ENCODE measurements at regions not wholly inside any gene's neighbourhood (a gene's known extent, or its start where the extent isn't known, plus 50 kb on each side); places are given as distances from the start of the nearest gene placed in this dataset.
A peak's percentile ranks its signal among the peaks of the same experiment; 100 is the strongest.

GRCh38 chr6:155894758-155895157, 439.1 kb upstream of the NOX3 start:
- Histone ChIP-seq H3K27me3 (ENCODE audit: insufficient read depth) (no peaks in the 10 kb centered on the region), H3K4me1 (ENCODE audit: insufficient read depth) (peaks cover 17% of the 10 kb centered on the region; the same call in 1 of the 2 replicates), H3K4me2 (no peak overlapping the region), H3K4me3 (no peak overlapping the region), H4K20me1 (replicated peaks; ENCODE audit: insufficient read depth) (no peaks in the 10 kb centered on the region), H3F3A (replicated peaks; ENCODE audit: low read depth) (no peaks in the 10 kb centered on the region), H3K36me3 (ENCODE audit: insufficient read depth) (no peaks in the 10 kb centered on the region), H2AFZ (no peak overlapping the region), H3K27ac (ENCODE audit: low read depth) (peak overlapping the region; percentile 45), H3K79me2 (replicated peaks; ENCODE audit: insufficient read depth) (no peaks in the 10 kb centered on the region), H3K9me2 (ENCODE audit: insufficient read depth) (no peaks in the 10 kb centered on the region; the same call in 1 of the 2 replicates)
- Mint-ChIP-seq H3K27me3 (ENCODE audit: insufficient read depth, low read depth, poor library complexity) (peaks cover 2% of the 10 kb centered on the region), H3K36me3 (ENCODE audit: low read depth) (peaks cover 13% of the 10 kb centered on the region; the same call in 2 of the 3 replicates), H3K9me3 (peaks cover 4% of the 10 kb centered on the region; the same call in 2 of the 3 replicates), H3K27ac (peak overlapping the region; percentile 92), H3K4me1 (peaks cover 27% of the 10 kb centered on the region), H3K4me3 (no peak overlapping the region)
- DNase-seq (ENCODE audit: low spot score) (peak; percentile 80), ATAC-seq (peak; percentile 97)
- TF ChIP-seq ETS1 (IDR thresholded peaks at IDR 0.05) (0 out of 2 replicates have a peak, but pooled peaks have one; percentile 2), EZH2 (IDR thresholded peaks at IDR 0.05; ENCODE audit: low read depth, unreplicated experiment) (no peak), POLR2AphosphoS5 (IDR thresholded peaks at IDR 0.05; ENCODE audit: low read depth) (no peak), ZNF114 (CRISPR knock-in tag; IDR thresholded peaks at IDR 0.05) (no peak), ZNF331 (CRISPR knock-in tag; IDR thresholded peaks at IDR 0.05; ENCODE audit: low read depth) (no peak), CTCF (conservative IDR thresholded peaks at IDR 0.05; ENCODE audit: low read depth in 2 of 2) (no peak), ZNF462 (CRISPR knock-in tag; IDR thresholded peaks at IDR 0.05) (peak; percentile 56; the same call in 1 of the 2 replicates), STAT1 (IDR thresholded peaks at IDR 0.05; ENCODE audit: unreplicated experiment) (no peak), NANOG (IDR thresholded peaks at IDR 0.05; ENCODE audit: borderline replicate concordance) (peak; percentile 91)

Measured in GM23338 (cell line).